Right renal cortex interstitium (tissue), 3 donors: ENCODE measurements at regions not wholly inside any gene's neighbourhood (a gene's known extent, or its start where the extent isn't known, plus 50 kb on each side); places are given as distances from the start of the nearest gene placed in this dataset.

Experiments
- DNase-seq, 3 donors: peaks; one replicate each; pipeline ENCODE4 v3.0.0-alpha.2; 2013; ENCODE audit warnings: low read depth in 3 of 3, low spot score in 2 of 3

DNA sequence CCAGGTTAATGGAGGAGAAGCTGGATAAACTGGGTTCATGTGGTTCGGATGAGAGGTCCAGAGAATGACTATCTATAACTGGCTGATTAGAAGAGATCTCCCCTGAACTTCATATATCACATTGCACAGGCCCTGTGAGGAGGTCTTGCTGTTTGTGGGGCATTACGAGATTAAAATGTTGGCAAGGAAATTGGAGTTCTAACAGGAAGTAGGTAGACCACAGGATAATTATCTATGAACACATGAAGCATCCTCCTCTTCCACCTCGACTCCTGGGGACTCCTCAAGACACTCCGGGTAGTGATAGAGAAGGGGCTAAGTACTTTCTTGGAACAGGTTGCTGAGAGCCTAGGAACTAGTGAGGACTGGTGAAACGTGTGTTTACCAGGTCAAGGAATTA, 418.8 kb downstream of the KCNH5 start:
- no peak for DNase-seq

DNA sequence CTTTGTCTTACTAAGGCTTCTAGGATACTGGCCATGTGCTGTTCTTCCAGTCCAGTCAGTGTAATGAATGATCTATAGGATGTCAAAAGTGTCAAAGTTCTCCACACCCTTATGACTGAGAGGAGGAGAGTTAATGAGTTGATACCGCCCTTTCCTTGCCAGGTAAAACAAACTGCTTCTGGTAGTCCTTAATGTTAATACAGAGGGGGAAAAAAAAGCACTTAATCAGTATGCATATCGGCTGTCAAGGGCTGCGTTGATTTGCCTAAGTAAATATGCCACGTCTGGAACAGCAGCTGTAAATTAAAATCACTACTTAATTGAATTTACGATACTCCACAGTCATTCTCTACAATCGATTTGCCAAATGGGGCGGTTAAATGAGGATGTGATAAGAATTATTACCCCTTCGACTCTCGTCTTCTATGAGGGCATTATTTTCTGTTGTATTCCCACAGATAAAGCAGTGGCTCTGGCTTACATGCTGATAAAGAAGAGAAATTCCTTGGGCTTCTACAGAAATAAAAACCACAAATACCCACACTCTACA, 416.0 kb downstream of the KCNH5 start:
- DNase-seq, result no peak

GRCh38 chr14:62631176-62631575, 414.1 kb downstream of the KCNH5 start:
- DNase-seq, result no peak

DNA sequence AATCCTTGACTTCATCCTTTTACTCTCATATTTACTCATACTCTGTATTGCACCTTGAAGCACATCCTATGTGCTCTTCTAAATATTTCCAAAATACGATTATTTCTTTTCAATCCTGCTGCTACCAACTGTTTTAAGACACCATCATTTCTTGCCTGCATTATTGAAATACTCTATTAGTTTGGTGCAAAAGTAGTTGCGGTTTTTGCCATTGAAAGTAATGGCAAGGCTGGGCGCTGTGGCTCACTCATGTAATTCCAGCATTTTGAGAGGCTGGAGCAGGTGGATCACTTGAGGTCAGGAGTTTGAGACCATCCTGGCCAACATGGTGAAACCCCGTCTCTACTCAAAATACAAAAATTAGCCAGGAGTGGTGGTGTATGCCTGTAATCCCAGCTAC, 412.5 kb downstream of the KCNH5 start:
- no peak for DNase-seq

DNA sequence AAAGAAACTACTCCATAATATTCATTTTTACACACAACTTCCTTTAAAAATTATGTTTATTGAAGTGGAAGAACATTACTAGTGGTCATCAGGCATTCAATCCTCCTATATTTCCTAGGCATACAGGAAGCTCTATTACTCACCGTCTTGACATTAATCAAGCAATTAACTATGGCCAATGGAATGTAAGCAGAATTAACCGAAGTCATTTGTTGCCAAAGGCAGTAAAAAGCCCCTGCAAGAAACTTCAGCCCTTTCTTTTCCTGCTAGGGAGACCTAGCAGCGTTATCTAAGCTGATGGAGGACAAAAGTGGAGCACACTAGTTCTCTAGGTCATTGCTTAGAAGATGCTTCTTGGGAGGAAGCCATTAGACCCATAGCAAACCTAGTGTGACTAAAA, 399.6 kb downstream of the KCNH5 start:
- no peak for DNase-seq
